Hematopoietic multipotent progenitor cell treated with erythropoietin and hydrocortisone succinate and interleukin-3 and kit ligand, for 4 days (in vitro differentiated cells): ENCODE measurements at regions not wholly inside any gene's neighbourhood (a gene's known extent, or its start where the extent isn't known, plus 50 kb on each side); places are given as distances from the start of the nearest gene placed in this dataset.

Experiments
- DNase-seq: peaks from one replicate; pipeline ENCODE4 v3.0.0-alpha.2; 2015

GRCh38 chr21:41651406-41651805, 115.4 kb downstream of the RIPK4 start:
- no peak for DNase-seq

GRCh38 chr21:41650526-41651145, 116.2 kb downstream of the RIPK4 start:
- no peak for DNase-seq

- DNase-seq, result no peak
Observed at GRCh38 chr21:41648591-41649031, 118.2 kb downstream of the RIPK4 start.

GRCh38 chr21:41647806-41648561, 118.9 kb downstream of the RIPK4 start:
- DNase-seq, result no peak

GRCh38 chr21:41643246-41643966, 123.4 kb downstream of the RIPK4 start:
- DNase-seq, result no peak

- no peak for DNase-seq
Observed at GRCh38 chr21:41641821-41642701, 124.8 kb downstream of the RIPK4 start.

- no peak for DNase-seq
Observed at GRCh38 chr21:41641510-41641815, 125.4 kb downstream of the RIPK4 start.

- no peak for DNase-seq
Observed at GRCh38 chr21:41640748-41641509, 125.9 kb downstream of the RIPK4 start.

- DNase-seq, result no peak
Observed at GRCh38 chr21:41639766-41640165, 127.1 kb downstream of the RIPK4 start.

- DNase-seq, result no peak
Observed at GRCh38 chr21:41639336-41639735, 127.5 kb downstream of the RIPK4 start.

- DNase-seq, result no peak
Observed at GRCh38 chr21:41638201-41638790, 128.6 kb downstream of the RIPK4 start.

GRCh38 chr21:41636636-41637630, 129.0 kb upstream of the TMPRSS2 start:
- DNase-seq, result no peak

GRCh38 chr21:41635874-41636273, 127.9 kb upstream of the TMPRSS2 start:
- no peak for DNase-seq

- DNase-seq, result no peak
Observed at GRCh38 chr21:41634858-41635257, 126.9 kb upstream of the TMPRSS2 start.

GRCh38 chr21:41634211-41634694, 126.3 kb upstream of the TMPRSS2 start:
- DNase-seq, result no peak

- no peak for DNase-seq
Observed at GRCh38 chr21:41633627-41634026, 125.7 kb upstream of the TMPRSS2 start.

GRCh38 chr21:41632748-41633475, 125.0 kb upstream of the TMPRSS2 start:
- DNase-seq, result no peak

- no peak for DNase-seq
Observed at GRCh38 chr21:41631564-41632461, 123.9 kb upstream of the TMPRSS2 start.

GRCh38 chr21:41630917-41631316, 123.0 kb upstream of the TMPRSS2 start:
- DNase-seq, result no peak
